ENCODE measurements at regions not wholly inside any gene's neighbourhood (a gene's known extent, or its start where the extent isn't known, plus 50 kb on each side); places are given as distances from the start of the nearest gene placed in this dataset.
"Not testable (repeated sequence)": the region's sequence is repeated elsewhere in the genome, so short reads cannot be mapped to it uniquely, and the experiment has no call there.

GRCh38 chr3:139199421-139200010 lies 144.3 kb upstream of the MRPS22 start:
- no peak for DNase-seq (ENCODE audit: low read depth, low spot score)

GRCh38 chr3:139201446-139202225 lies 142.2 kb upstream of the MRPS22 start:
- DNase-seq (ENCODE audit: low read depth, low spot score): no peak

- DNase-seq (ENCODE audit: low read depth, low spot score): peak; percentile 85
These were observed 141.4 kb upstream of the MRPS22 start for GRCh38 chr3:139202226-139202958.

- no peak for DNase-seq (ENCODE audit: low read depth, low spot score)
These were observed 140.9 kb upstream of the MRPS22 start for GRCh38 chr3:139202959-139203349.

- DNase-seq (ENCODE audit: low read depth, low spot score): no peak
These were observed 140.1 kb upstream of the MRPS22 start for GRCh38 chr3:139203752-139204151.

GRCh38 chr3:139204728-139205127 lies 139.1 kb upstream of the MRPS22 start:
- no peak for DNase-seq (ENCODE audit: low read depth, low spot score)

GRCh38 chr3:139213936-139214335 lies 129.9 kb upstream of the MRPS22 start:
- DNase-seq (ENCODE audit: low read depth, low spot score): no peak

- no peak for DNase-seq (ENCODE audit: low read depth, low spot score)
These were observed 126.9 kb upstream of the MRPS22 start for GRCh38 chr3:139216958-139217357.

- DNase-seq (ENCODE audit: low read depth, low spot score): no peak
These were observed 126.2 kb upstream of the MRPS22 start for GRCh38 chr3:139217633-139218032.

- DNase-seq (ENCODE audit: low read depth, low spot score): no peak
These were observed 125.8 kb upstream of the MRPS22 start for GRCh38 chr3:139218046-139218445.

- no peak for DNase-seq (ENCODE audit: low read depth, low spot score)
These were observed 124.4 kb upstream of the MRPS22 start for GRCh38 chr3:139219463-139219862.

- DNase-seq (ENCODE audit: low read depth, low spot score): no peak
These were observed 121.6 kb upstream of the MRPS22 start for GRCh38 chr3:139222100-139222657.

- DNase-seq (ENCODE audit: low read depth, low spot score): no peak
These were observed 118.3 kb upstream of the MRPS22 start for GRCh38 chr3:139225548-139225947.

- DNase-seq (ENCODE audit: low read depth, low spot score): no peak
These were observed 117.1 kb upstream of the MRPS22 start for GRCh38 chr3:139226731-139227130.

GRCh38 chr3:139227165-139227564 lies 116.7 kb upstream of the MRPS22 start:
- DNase-seq (ENCODE audit: low read depth, low spot score): no peak

- no peak for DNase-seq (ENCODE audit: low read depth, low spot score)
These were observed 116.0 kb upstream of the MRPS22 start for GRCh38 chr3:139227827-139228226.

GRCh38 chr3:139230391-139230790 lies 113.4 kb upstream of the MRPS22 start:
- no peak for DNase-seq (ENCODE audit: low read depth, low spot score)

- no peak for DNase-seq (ENCODE audit: low read depth, low spot score)
These were observed 112.1 kb upstream of the MRPS22 start for GRCh38 chr3:139231555-139232281.

GRCh38 chr3:139232341-139232740 lies 111.5 kb upstream of the MRPS22 start:
- not testable (repeated sequence) for DNase-seq (ENCODE audit: low read depth, low spot score)

GRCh38 chr3:139234491-139234890 lies 109.3 kb upstream of the MRPS22 start:
- no peak for DNase-seq (ENCODE audit: low read depth, low spot score)

GRCh38 chr3:139235192-139235591 lies 108.6 kb upstream of the MRPS22 start:
- no peak for DNase-seq (ENCODE audit: low read depth, low spot score)

GRCh38 chr3:139236336-139236735 lies 107.5 kb upstream of the MRPS22 start:
- no peak for DNase-seq (ENCODE audit: low read depth, low spot score)

All from ELF-1 (cell line).